H1 (cell line): ENCODE measurements at regions not wholly inside any gene's neighbourhood (a gene's known extent, or its start where the extent isn't known, plus 50 kb on each side); places are given as distances from the start of the nearest gene placed in this dataset.

ENCODE experiments used
- SAP30 ChIP-seq: fragments of 300-600 bp; sonication (generic); IDR thresholded peaks from 2 replicates; pipeline ENCODE4 v1.7.1; 2012; ENCODE audit warnings: low read length, moderate library complexity, mild to moderate bottlenecking, inconsistent platforms; ENCODE audit not compliant: insufficient read depth, insufficient replicate concordance
- USF2 ChIP-seq: IDR thresholded peaks from 2 replicates; pipeline ENCODE4 v1.6.1; 2011; ENCODE audit warnings: low read length, improper control_type of control experiment

- TF ChIP-seq USF2 (no peak), SAP30 (no peak)
Observed at GRCh38 chr4:43550981-43551627, 658.6 kb downstream of the GRXCR1 start (continued).
